NB4 (cell line): ENCODE measurements at regions not wholly inside any gene's neighbourhood (a gene's known extent, or its start where the extent isn't known, plus 50 kb on each side); places are given as distances from the start of the nearest gene placed in this dataset.

ENCODE experiments used
- MYC ChIP-seq: IDR thresholded peaks from 2 replicates; pipeline ENCODE4 v1.6.1; 2011; ENCODE audit warnings: low read depth, low read length
- POLR2A ChIP-seq: IDR thresholded peaks from 2 replicates; pipeline ENCODE4 v1.6.1; 2011; ENCODE audit warnings: mild to moderate bottlenecking; ENCODE audit not compliant: insufficient read length; ENCODE audit errors: extremely low read depth
- TF ChIP-seq, protein P1 (sequence below): IDR thresholded peaks from 2 replicates; pipeline ENCODE4 v1.6.1; 2011; ENCODE audit warnings: low read depth, low read length
- TF ChIP-seq, protein P2 (sequence below): IDR thresholded peaks from one replicate; pipeline ENCODE4 v1.5.1; 2012; ENCODE audit warnings: low read depth, low read length

DNA sequence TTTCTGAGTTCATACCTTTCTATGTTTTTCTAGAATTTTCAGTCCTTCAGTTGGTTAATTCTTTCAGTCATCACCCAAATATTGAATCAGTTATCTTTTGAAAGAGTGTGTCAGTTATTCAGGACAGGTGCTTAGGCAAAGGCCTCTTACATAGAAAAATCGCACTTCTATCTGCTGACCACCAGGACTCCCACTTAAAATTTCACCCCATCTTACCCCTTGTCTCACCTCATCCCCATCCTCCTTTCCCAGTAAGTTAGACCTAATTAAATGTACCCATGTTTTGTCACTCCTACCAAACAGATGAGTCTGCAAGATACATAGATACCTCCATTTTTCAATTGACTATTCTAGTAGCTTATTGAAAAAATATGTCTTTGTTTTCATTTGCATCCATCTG is 159.9 kb upstream of the PIK3R1 start:
- TF ChIP-seq MYC (no peak), POLR2A (no peak)
- TF ChIP-seq, protein P1, sequence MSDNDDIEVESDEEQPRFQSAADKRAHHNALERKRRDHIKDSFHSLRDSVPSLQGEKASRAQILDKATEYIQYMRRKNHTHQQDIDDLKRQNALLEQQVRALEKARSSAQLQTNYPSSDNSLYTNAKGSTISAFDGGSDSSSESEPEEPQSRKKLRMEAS, result no peak
- TF ChIP-seq, protein P2, sequence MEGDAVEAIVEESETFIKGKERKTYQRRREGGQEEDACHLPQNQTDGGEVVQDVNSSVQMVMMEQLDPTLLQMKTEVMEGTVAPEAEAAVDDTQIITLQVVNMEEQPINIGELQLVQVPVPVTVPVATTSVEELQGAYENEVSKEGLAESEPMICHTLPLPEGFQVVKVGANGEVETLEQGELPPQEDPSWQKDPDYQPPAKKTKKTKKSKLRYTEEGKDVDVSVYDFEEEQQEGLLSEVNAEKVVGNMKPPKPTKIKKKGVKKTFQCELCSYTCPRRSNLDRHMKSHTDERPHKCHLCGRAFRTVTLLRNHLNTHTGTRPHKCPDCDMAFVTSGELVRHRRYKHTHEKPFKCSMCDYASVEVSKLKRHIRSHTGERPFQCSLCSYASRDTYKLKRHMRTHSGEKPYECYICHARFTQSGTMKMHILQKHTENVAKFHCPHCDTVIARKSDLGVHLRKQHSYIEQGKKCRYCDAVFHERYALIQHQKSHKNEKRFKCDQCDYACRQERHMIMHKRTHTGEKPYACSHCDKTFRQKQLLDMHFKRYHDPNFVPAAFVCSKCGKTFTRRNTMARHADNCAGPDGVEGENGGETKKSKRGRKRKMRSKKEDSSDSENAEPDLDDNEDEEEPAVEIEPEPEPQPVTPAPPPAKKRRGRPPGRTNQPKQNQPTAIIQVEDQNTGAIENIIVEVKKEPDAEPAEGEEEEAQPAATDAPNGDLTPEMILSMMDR, result no peak
